ENCODE measurements at regions not wholly inside any gene's neighbourhood (a gene's known extent, or its start where the extent isn't known, plus 50 kb on each side); places are given as distances from the start of the nearest gene placed in this dataset.

DNA sequence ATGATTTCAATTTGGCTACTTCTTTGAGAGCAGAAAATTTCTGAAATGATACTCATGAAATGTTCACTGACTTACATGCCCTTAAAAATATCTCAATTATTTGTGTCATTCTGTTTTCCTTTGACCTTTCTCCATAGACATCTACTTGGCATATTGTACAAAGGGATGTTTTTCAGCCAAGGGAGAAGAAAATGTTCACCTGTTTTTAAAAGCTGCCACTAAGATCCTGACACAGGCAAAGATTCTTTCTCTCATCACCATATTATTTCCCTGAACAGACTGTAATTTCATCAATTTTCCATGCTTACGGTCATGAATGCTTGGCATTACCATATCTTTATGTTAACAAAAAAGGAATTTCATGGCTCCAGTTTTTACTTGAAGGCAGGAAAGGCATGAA is 67.4 kb upstream of the DBX1 start:
- no peaks in the 10 kb centered on the region for H3K4me1 Mint-ChIP-seq
- TF ChIP-seq CTCF (conservative IDR thresholded peaks at IDR 0.05), result no peak
- no peak overlapping the region for H3K4me3 Mint-ChIP-seq
- no peak for DNase-seq (ENCODE audit: low read depth, low spot score)
- peaks cover 3% of the 10 kb centered on the region for H3K36me3 Mint-ChIP-seq (ENCODE audit: low read depth)
- H3K9me3 Mint-ChIP-seq, result peaks cover 9% of the 10 kb centered on the region
- H3K27ac Mint-ChIP-seq (ENCODE audit: unreplicated experiment), result no peak overlapping the region
- H3K27me3 Mint-ChIP-seq (ENCODE audit: low read depth), result peaks cover 41% of the 10 kb centered on the region

- Mint-ChIP-seq H3K27ac (ENCODE audit: unreplicated experiment) (no peak overlapping the region), H3K4me1 (no peaks in the 10 kb centered on the region), H3K36me3 (ENCODE audit: low read depth) (peaks cover 3% of the 10 kb centered on the region), H3K27me3 (ENCODE audit: low read depth) (peaks cover 48% of the 10 kb centered on the region), H3K9me3 (peaks cover 9% of the 10 kb centered on the region), H3K4me3 (no peak overlapping the region)
- no peak for TF ChIP-seq CTCF (conservative IDR thresholded peaks at IDR 0.05)
- DNase-seq (ENCODE audit: low read depth, low spot score), result no peak
These were observed 66.7 kb upstream of the DBX1 start for GRCh38 chr11:20226933-20227332.

- H3K27ac Mint-ChIP-seq (ENCODE audit: unreplicated experiment), result no peak overlapping the region
- no peak overlapping the region for H3K4me3 Mint-ChIP-seq
- no peak for TF ChIP-seq CTCF (conservative IDR thresholded peaks at IDR 0.05)
- H3K4me1 Mint-ChIP-seq, result peaks cover 7% of the 10 kb centered on the region
- no peak for DNase-seq (ENCODE audit: low read depth, low spot score)
- H3K27me3 Mint-ChIP-seq (ENCODE audit: low read depth), result peaks cover 56% of the 10 kb centered on the region
- no peaks in the 10 kb centered on the region for H3K9me3 Mint-ChIP-seq
- no peaks in the 10 kb centered on the region for H3K36me3 Mint-ChIP-seq (ENCODE audit: low read depth)
These were observed 61.3 kb upstream of the DBX1 start for GRCh38 chr11:20221566-20221965.

- no peaks in the 10 kb centered on the region for H3K9me3 Mint-ChIP-seq
- H3K4me1 Mint-ChIP-seq, result peaks cover 14% of the 10 kb centered on the region
- H3K27ac Mint-ChIP-seq (ENCODE audit: unreplicated experiment), result no peak overlapping the region
- H3K4me3 Mint-ChIP-seq, result no peak overlapping the region
- no peak for TF ChIP-seq CTCF (conservative IDR thresholded peaks at IDR 0.05)
- DNase-seq (ENCODE audit: low read depth, low spot score), result no peak
- peaks cover 37% of the 10 kb centered on the region for H3K27me3 Mint-ChIP-seq (ENCODE audit: low read depth)
- H3K36me3 Mint-ChIP-seq (ENCODE audit: low read depth), result peaks cover 4% of the 10 kb centered on the region
These were observed 53.5 kb upstream of the DBX1 start for GRCh38 chr11:20213790-20214189.

DNA sequence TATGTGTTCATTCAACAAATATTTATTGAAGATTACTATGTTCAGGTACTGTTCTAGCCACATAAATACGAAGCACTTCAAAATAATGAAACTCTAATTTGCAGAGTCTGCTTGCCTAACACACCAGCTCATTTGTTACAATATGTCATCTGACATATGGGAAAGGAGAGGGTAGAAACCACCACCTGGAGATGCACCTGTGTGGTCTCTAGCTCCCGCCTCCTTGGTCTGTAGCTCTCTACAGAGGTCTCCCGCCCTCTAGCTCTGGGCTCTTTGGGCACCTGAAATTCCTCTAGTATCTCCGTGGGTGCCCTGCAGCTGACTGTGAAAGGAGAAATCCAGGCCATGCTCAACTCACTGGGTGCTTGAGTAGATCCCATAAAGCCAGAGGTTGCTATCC is 51.4 kb upstream of the DBX1 start:
- DNase-seq (ENCODE audit: low read depth, low spot score), result no peak
- H3K4me3 Mint-ChIP-seq, result no peak overlapping the region
- peaks cover 32% of the 10 kb centered on the region for H3K4me1 Mint-ChIP-seq
- H3K9me3 Mint-ChIP-seq, result no peaks in the 10 kb centered on the region
- H3K27ac Mint-ChIP-seq (ENCODE audit: unreplicated experiment), result no peak overlapping the region
- TF ChIP-seq CTCF (conservative IDR thresholded peaks at IDR 0.05), result no peak
- peaks cover 4% of the 10 kb centered on the region for H3K36me3 Mint-ChIP-seq (ENCODE audit: low read depth)
- peaks cover 58% of the 10 kb centered on the region for H3K27me3 Mint-ChIP-seq (ENCODE audit: low read depth)

Data from neural crest cell (in vitro differentiated cells).